MM.1S (cell line): ENCODE measurements at regions not wholly inside any gene's neighbourhood (a gene's known extent, or its start where the extent isn't known, plus 50 kb on each side); places are given as distances from the start of the nearest gene placed in this dataset.

Source experiments
- DNase-seq: peaks from one replicate; pipeline ENCODE4 v3.0.0-alpha.2; 2015
- H2AFZ ChIP-seq: fragments of 300-600 bp; sonication (generic); 2 replicates; pipeline ENCODE4 v1.6.0; 2016; ENCODE audit warnings: antibody characterized with exemption, low read length
- H3F3A ChIP-seq: fragments of 300-600 bp; sonication (generic); 2 replicates; pipeline ENCODE4 v1.6.1; 2016; ENCODE audit warnings: mild to moderate bottlenecking, antibody characterized with exemption, low read length, moderate library complexity, mixed read lengths; ENCODE audit not compliant: insufficient read depth
- H3K27ac ChIP-seq: fragments of 300-600 bp; sonication (generic); 2 replicates; pipeline ENCODE4 v1.5.1; 2016; ENCODE audit warnings: mild to moderate bottlenecking, low read length
- H3K27me3 ChIP-seq: fragments of 300-600 bp; sonication (generic); replicated peaks from 2 replicates; pipeline ENCODE4 v1.6.0; 2016; ENCODE audit warnings: low read length; ENCODE audit not compliant: insufficient read depth
- H3K36me3 ChIP-seq: fragments of 300-600 bp; sonication (generic); replicated peaks from 2 replicates; pipeline ENCODE4 v1.6.1; 2016; ENCODE audit warnings: mild to moderate bottlenecking, low read length, mixed read lengths; ENCODE audit not compliant: insufficient read depth
- H3K4me1 ChIP-seq: fragments of 300-600 bp; sonication (generic); 2 replicates; pipeline ENCODE4 v1.6.1; 2016; ENCODE audit warnings: low read length, mixed read lengths
- H3K4me2 ChIP-seq: fragments of 300-600 bp; sonication (generic); 2 replicates; pipeline ENCODE4 v1.6.0; 2016; ENCODE audit warnings: low read depth, low read length
- H3K4me3 ChIP-seq: fragments of 300-600 bp; sonication (generic); 2 replicates; pipeline ENCODE4 v1.5.1; 2016; ENCODE audit warnings: low read length, mixed read lengths
- H3K79me2 ChIP-seq: fragments of 300-600 bp; sonication (generic); 2 replicates; pipeline ENCODE4 v1.6.1; 2016; ENCODE audit warnings: mixed run types, low read length, mixed read lengths
- H3K9ac ChIP-seq: fragments of 300-600 bp; sonication (generic); 2 replicates; pipeline ENCODE4 v1.6.1; 2016; ENCODE audit warnings: low read length, mixed read lengths
- H3K9me2 ChIP-seq: fragments of 300-600 bp; sonication (generic); replicated peaks from 2 replicates; pipeline ENCODE4 v1.6.1; 2016; ENCODE audit warnings: mild to moderate bottlenecking, low read length, mixed read lengths; ENCODE audit not compliant: insufficient read depth
- H3K9me3 ChIP-seq: fragments of 300-600 bp; sonication (generic); replicated peaks from 2 replicates; pipeline ENCODE4 v1.6.1; 2016; ENCODE audit warnings: mild to moderate bottlenecking, low read length, mixed read lengths; ENCODE audit not compliant: insufficient read depth
- H4K20me1 ChIP-seq: fragments of 300-600 bp; sonication (generic); 2 replicates; pipeline ENCODE4 v1.6.1; 2016; ENCODE audit warnings: mild to moderate bottlenecking, low read length, moderate library complexity, mixed read lengths; ENCODE audit not compliant: insufficient read depth
- CTCF ChIP-seq: fragments of 300-600 bp; sonication (generic); IDR thresholded peaks from 2 replicates; pipeline ENCODE4 v1.5.1; 2016; ENCODE audit warnings: antibody characterized with exemption, low read length, mixed read lengths
- EZH2 ChIP-seq: fragments of 300-600 bp; sonication (generic); optimal IDR thresholded peaks from 2 replicates; pipeline ENCODE3; 2017; ENCODE audit warnings: low read depth, mild to moderate bottlenecking, antibody characterized with exemption, low read length, mixed read lengths
- EZH2phosphoT487 ChIP-seq: fragments of 300-600 bp; sonication (generic); IDR thresholded peaks from 2 replicates; pipeline ENCODE4 v1.6.1; 2018; ENCODE audit warnings: antibody characterized with exemption, low read length

GRCh38 chr9:107713470-107713869 lies 223.9 kb upstream of the KLF4 start:
- no peak for DNase-seq
- H4K20me1 ChIP-seq, result no peaks in the 10 kb centered on the region
- no peaks in the 10 kb centered on the region for H3F3A ChIP-seq
- H3K9me3 ChIP-seq, result no peaks in the 10 kb centered on the region
- H3K4me1 ChIP-seq, result no peaks in the 10 kb centered on the region
- H3K4me2 ChIP-seq, result no peak overlapping the region
- TF ChIP-seq EZH2 (no peak), CTCF (no peak), EZH2phosphoT487 (no peak)
- H3K4me3 ChIP-seq, result no peak overlapping the region
- no peak overlapping the region for H3K27ac ChIP-seq
- no peaks in the 10 kb centered on the region for H3K36me3 ChIP-seq
- no peaks in the 10 kb centered on the region for H3K79me2 ChIP-seq
- no peaks in the 10 kb centered on the region for H3K9me2 ChIP-seq
- H2AFZ ChIP-seq, result no peak overlapping the region
- no peaks in the 10 kb centered on the region for H3K27me3 ChIP-seq
- H3K9ac ChIP-seq, result no peak overlapping the region

- DNase-seq, result no peak
- no peak overlapping the region for H3K4me3 ChIP-seq
- TF ChIP-seq CTCF (no peak), EZH2 (no peak), EZH2phosphoT487 (no peak)
These were observed 222.8 kb upstream of the KLF4 start for GRCh38 chr9:107712390-107712789.

GRCh38 chr9:107711542-107711941 lies 222.0 kb upstream of the KLF4 start:
- no peaks in the 10 kb centered on the region for H3K4me1 ChIP-seq
- H4K20me1 ChIP-seq, result no peaks in the 10 kb centered on the region
- no peak overlapping the region for H3K4me2 ChIP-seq
- DNase-seq, result no peak
- no peaks in the 10 kb centered on the region for H3K36me3 ChIP-seq
- no peak overlapping the region for H3K4me3 ChIP-seq
- H3K27me3 ChIP-seq, result no peaks in the 10 kb centered on the region
- H3K27ac ChIP-seq, result no peak overlapping the region
- H3K9me3 ChIP-seq, result no peaks in the 10 kb centered on the region
- H3K79me2 ChIP-seq, result no peaks in the 10 kb centered on the region
- no peaks in the 10 kb centered on the region for H3K9me2 ChIP-seq
- H3F3A ChIP-seq, result no peaks in the 10 kb centered on the region
- no peak overlapping the region for H2AFZ ChIP-seq
- TF ChIP-seq EZH2, result no peak
- TF ChIP-seq EZH2phosphoT487, result no peak
- TF ChIP-seq CTCF, result no peak
- no peak overlapping the region for H3K9ac ChIP-seq

More at GRCh38 chr9:107712390-107712789, 222.8 kb upstream of the KLF4 start:
- H2AFZ ChIP-seq, result no peak overlapping the region
- H3K36me3 ChIP-seq, result no peaks in the 10 kb centered on the region
- no peaks in the 10 kb centered on the region for H3F3A ChIP-seq
- no peaks in the 10 kb centered on the region for H3K9me2 ChIP-seq
- no peak overlapping the region for H3K9ac ChIP-seq
- no peaks in the 10 kb centered on the region for H3K4me1 ChIP-seq
- no peaks in the 10 kb centered on the region for H4K20me1 ChIP-seq
- no peaks in the 10 kb centered on the region for H3K9me3 ChIP-seq
- no peak overlapping the region for H3K4me2 ChIP-seq
- no peaks in the 10 kb centered on the region for H3K27me3 ChIP-seq
- H3K27ac ChIP-seq, result no peak overlapping the region
- no peaks in the 10 kb centered on the region for H3K79me2 ChIP-seq
